ENCODE measurements at regions not wholly inside any gene's neighbourhood (a gene's known extent, or its start where the extent isn't known, plus 50 kb on each side); places are given as distances from the start of the nearest gene placed in this dataset.

GRCh38 chr2:189370719-189371118 is 70.6 kb upstream of the WDR75 start:
- H3K9ac ChIP-seq (ENCODE audit: low read depth in 1 of 2, low read length in 2 of 2), result no peak overlapping the region
- no peaks in the 10 kb centered on the region for H3K9me3 ChIP-seq (ENCODE audit: control insufficient read depth in 4 of 4, low read length in 3 of 4)
- TF ChIP-seq ATF3 (IDR thresholded peaks at IDR 0.05) (no peak), YY1 (IDR thresholded peaks at IDR 0.05) (no peak), EGR1 (IDR thresholded peaks at IDR 0.05; ENCODE audit: low read depth in 2 of 2) (no peak), TAF1 (conservative IDR thresholded peaks at IDR 0.05) (no peak)
- no peak overlapping the region for H3K27ac ChIP-seq (ENCODE audit: low read depth in 1 of 2, low read length in 2 of 2)
- no peaks in the 10 kb centered on the region for H3K36me3 ChIP-seq (ENCODE audit: control insufficient read depth in 4 of 4, insufficient read depth in 3 of 4, low read depth in 1 of 4, low read length in 3 of 4)
- 67% methylated on average over 3 of the region's 3 CpGs for whole genome bisulfite sequencing
- no peak overlapping the region for H3K4me3 ChIP-seq (ENCODE audit: low read depth in 1 of 3, low read length in 3 of 3)
- no peaks in the 10 kb centered on the region for H3K4me1 ChIP-seq (ENCODE audit: control insufficient read depth in 4 of 4, insufficient read depth in 4 of 4, low read length in 3 of 4)
- no peaks in the 10 kb centered on the region for H3K27me3 ChIP-seq (ENCODE audit: control insufficient read depth in 4 of 4, insufficient read depth in 4 of 4, low read length in 3 of 4)
- no peak for DNase-seq (ENCODE audit: low spot score)

- Histone ChIP-seq H3K36me3 (ENCODE audit: control insufficient read depth in 4 of 4, insufficient read depth in 3 of 4, low read depth in 1 of 4, low read length in 3 of 4) (no peaks in the 10 kb centered on the region), H3K9me3 (ENCODE audit: control insufficient read depth in 4 of 4, low read length in 3 of 4) (no peaks in the 10 kb centered on the region), H3K27ac (ENCODE audit: low read depth in 1 of 2, low read length in 2 of 2) (no peak overlapping the region), H3K4me3 (ENCODE audit: low read depth in 1 of 3, low read length in 3 of 3) (no peak overlapping the region), H3K9ac (ENCODE audit: low read depth in 1 of 2, low read length in 2 of 2) (no peak overlapping the region), H3K4me1 (ENCODE audit: control insufficient read depth in 4 of 4, insufficient read depth in 4 of 4, low read length in 3 of 4) (no peaks in the 10 kb centered on the region), H3K27me3 (ENCODE audit: control insufficient read depth in 4 of 4, insufficient read depth in 4 of 4, low read length in 3 of 4) (no peaks in the 10 kb centered on the region)
- DNase-seq (ENCODE audit: low spot score), result no peak
- TF ChIP-seq TAF1 (conservative IDR thresholded peaks at IDR 0.05) (no peak), EGR1 (IDR thresholded peaks at IDR 0.05; ENCODE audit: low read depth in 2 of 2) (no peak), CTCF (IDR thresholded peaks at IDR 0.05; ENCODE audit: low read depth, low read length, missing input control) (no peak), NR2F2 (IDR thresholded peaks at IDR 0.05) (no peak), FOXA2 (IDR thresholded peaks at IDR 0.05) (no peak), ATF3 (IDR thresholded peaks at IDR 0.05) (no peak), MAX (IDR thresholded peaks at IDR 0.05) (no peak)
- 80% methylated on average over 1 of the region's 1 CpG for WGBS
Measured at GRCh38 chr2:189372688-189373257, 68.5 kb upstream of the WDR75 start.

- TF ChIP-seq JUND (IDR thresholded peaks at IDR 0.05), result no peak
- no peak for TF ChIP-seq FOXA2 (IDR thresholded peaks at IDR 0.05)
- TF ChIP-seq CTCF (IDR thresholded peaks at IDR 0.05; ENCODE audit: low read depth, low read length, missing input control), result no peak
- no peak for TF ChIP-seq YY1 (IDR thresholded peaks at IDR 0.05)
- no peak for TF ChIP-seq HNF4G (IDR thresholded peaks at IDR 0.05)
- TF ChIP-seq NR2F2 (IDR thresholded peaks at IDR 0.05), result no peak
- no peak for TF ChIP-seq ZBTB33 (IDR thresholded peaks at IDR 0.05)
- no peak for TF ChIP-seq TAF1 (conservative IDR thresholded peaks at IDR 0.05)
- no peak for TF ChIP-seq FOXA1 (IDR thresholded peaks at IDR 0.05)
- no peak for TF ChIP-seq EGR1 (IDR thresholded peaks at IDR 0.05; ENCODE audit: low read depth in 2 of 2)
- TF ChIP-seq GABPA (IDR thresholded peaks at IDR 0.05 in 1 of 2, conservative IDR thresholded peaks at IDR 0.05 in 1 of 2), result no peak
- no peak for TF ChIP-seq REST (IDR thresholded peaks at IDR 0.05)
- no peak for TF ChIP-seq SP1 (IDR thresholded peaks at IDR 0.05)
- TF ChIP-seq RAD21 (IDR thresholded peaks at IDR 0.05), result no peak
- Histone ChIP-seq H3K4me1 (ENCODE audit: control insufficient read depth in 4 of 4, insufficient read depth in 4 of 4, low read length in 3 of 4) (no peaks in the 10 kb centered on the region), H3K36me3 (ENCODE audit: control insufficient read depth in 4 of 4, insufficient read depth in 3 of 4, low read depth in 1 of 4, low read length in 3 of 4) (no peaks in the 10 kb centered on the region), H3K27ac (ENCODE audit: low read depth in 1 of 2, low read length in 2 of 2) (no peak overlapping the region), H3K27me3 (ENCODE audit: control insufficient read depth in 4 of 4, insufficient read depth in 4 of 4, low read length in 3 of 4) (no peaks in the 10 kb centered on the region), H3K4me3 (ENCODE audit: low read depth in 1 of 3, low read length in 3 of 3) (no peak overlapping the region), H3K9me3 (ENCODE audit: control insufficient read depth in 4 of 4, low read length in 3 of 4) (no peaks in the 10 kb centered on the region), H3K9ac (ENCODE audit: low read depth in 1 of 2, low read length in 2 of 2) (no peak overlapping the region)
- DNase-seq (ENCODE audit: low spot score), result no peak
Measured at GRCh38 chr2:189374481-189374880, 66.8 kb upstream of the WDR75 start.

All from liver (tissue), 8 donors.